HG02798 (cell line): ENCODE measurements at regions not wholly inside any gene's neighbourhood (a gene's known extent, or its start where the extent isn't known, plus 50 kb on each side); places are given as distances from the start of the nearest gene placed in this dataset.

Experiments used
- ATAC-seq: cut with Tn5 transposase; IDR thresholded peaks from one replicate; pipeline ENCODE4 v1.9.1; 2021; ENCODE audit warnings: mild to moderate bottlenecking; ENCODE audit not compliant: unreplicated experiment, poor library complexity

- ATAC-seq = no peak
These were observed 109.5 kb downstream of the CPZ start for GRCh38 chr4:8702020-8702495.

- no peak for ATAC-seq
These were observed 108.8 kb downstream of the CPZ start for GRCh38 chr4:8701126-8702019.

GRCh38 chr4:8700531-8700930 is 108.0 kb downstream of the CPZ start:
- no peak for ATAC-seq

GRCh38 chr4:8699479-8700145 is 107.0 kb downstream of the CPZ start:
- ATAC-seq = no peak

GRCh38 chr4:8699063-8699385 is 106.5 kb downstream of the CPZ start:
- no peak for ATAC-seq

GRCh38 chr4:8698341-8699062 is 105.9 kb downstream of the CPZ start:
- ATAC-seq = no peak

GRCh38 chr4:8697826-8698225 is 105.3 kb downstream of the CPZ start:
- no peak for ATAC-seq

GRCh38 chr4:8696369-8697127 is 104.0 kb downstream of the CPZ start:
- ATAC-seq = no peak

- ATAC-seq = no peak
These were observed 103.0 kb downstream of the CPZ start for GRCh38 chr4:8695237-8696219.

- ATAC-seq = no peak
These were observed 102.1 kb downstream of the CPZ start for GRCh38 chr4:8694651-8695151.

- no peak for ATAC-seq
These were observed 101.7 kb downstream of the CPZ start for GRCh38 chr4:8694226-8694625.

- ATAC-seq = no peak
These were observed 98.7 kb downstream of the CPZ start for GRCh38 chr4:8691151-8691775.

- ATAC-seq = no peak
These were observed 97.9 kb downstream of the CPZ start for GRCh38 chr4:8690216-8691150.

GRCh38 chr4:8689741-8690140 is 97.2 kb downstream of the CPZ start:
- no peak for ATAC-seq

- ATAC-seq = no peak
These were observed 96.4 kb downstream of the CPZ start for GRCh38 chr4:8688908-8689445.

GRCh38 chr4:8688041-8688907 is 95.7 kb downstream of the CPZ start:
- no peak for ATAC-seq
